HL-60 (cell line): ENCODE measurements at regions not wholly inside any gene's neighbourhood (a gene's known extent, or its start where the extent isn't known, plus 50 kb on each side); places are given as distances from the start of the nearest gene placed in this dataset.

ENCODE experiments used
- DNase-seq, 2 experiments: peaks; one replicate each; pipeline ENCODE4 v3.0.0-alpha.2; 2010 to 2020; ENCODE audit warnings: low read depth in 1 of 2, low spot score in 1 of 2
- H3K27ac ChIP-seq: fragments of 250-450 bp; sonication (Bioruptor Pico); replicated peaks from 2 replicates; pipeline ENCODE4 v1.5.1; 2020; ENCODE audit warnings: mild to moderate bottlenecking, moderate library complexity
- H3K27me3 ChIP-seq: fragments of 250-450 bp; sonication (Bioruptor Pico); 2 replicates; pipeline ENCODE4 v1.5.1; 2021; ENCODE audit warnings: mild to moderate bottlenecking, moderate library complexity; ENCODE audit not compliant: insufficient read depth, poor library complexity, severe bottlenecking
- H3K4me3 ChIP-seq: replicated peaks from 2 replicates; pipeline ENCODE4 v1.5.1; 2011; ENCODE audit warnings: mild to moderate bottlenecking, control low read depth, low read length; ENCODE audit not compliant: insufficient read depth
- CTCF ChIP-seq: IDR thresholded peaks from one replicate; pipeline ENCODE4 v1.5.1; 2011; ENCODE audit warnings: low read length, control low read depth, inconsistent platforms; ENCODE audit not compliant: insufficient read depth
- GABPA ChIP-seq: IDR thresholded peaks from 2 replicates; pipeline ENCODE4 v1.6.1; 2012; ENCODE audit warnings: low read depth
- POLR2AphosphoS5 ChIP-seq: IDR thresholded peaks from 2 replicates; pipeline ENCODE4 v1.6.1; 2012; ENCODE audit warnings: low read depth
- REST ChIP-seq: IDR thresholded peaks from 2 replicates; pipeline ENCODE4 v1.6.1; 2012; ENCODE audit warnings: low read depth; ENCODE audit not compliant: insufficient replicate concordance
- SPI1 ChIP-seq: IDR thresholded peaks from 2 replicates; pipeline ENCODE4 v1.6.1; 2012; ENCODE audit warnings: low read depth, mild to moderate bottlenecking, borderline replicate concordance

DNA sequence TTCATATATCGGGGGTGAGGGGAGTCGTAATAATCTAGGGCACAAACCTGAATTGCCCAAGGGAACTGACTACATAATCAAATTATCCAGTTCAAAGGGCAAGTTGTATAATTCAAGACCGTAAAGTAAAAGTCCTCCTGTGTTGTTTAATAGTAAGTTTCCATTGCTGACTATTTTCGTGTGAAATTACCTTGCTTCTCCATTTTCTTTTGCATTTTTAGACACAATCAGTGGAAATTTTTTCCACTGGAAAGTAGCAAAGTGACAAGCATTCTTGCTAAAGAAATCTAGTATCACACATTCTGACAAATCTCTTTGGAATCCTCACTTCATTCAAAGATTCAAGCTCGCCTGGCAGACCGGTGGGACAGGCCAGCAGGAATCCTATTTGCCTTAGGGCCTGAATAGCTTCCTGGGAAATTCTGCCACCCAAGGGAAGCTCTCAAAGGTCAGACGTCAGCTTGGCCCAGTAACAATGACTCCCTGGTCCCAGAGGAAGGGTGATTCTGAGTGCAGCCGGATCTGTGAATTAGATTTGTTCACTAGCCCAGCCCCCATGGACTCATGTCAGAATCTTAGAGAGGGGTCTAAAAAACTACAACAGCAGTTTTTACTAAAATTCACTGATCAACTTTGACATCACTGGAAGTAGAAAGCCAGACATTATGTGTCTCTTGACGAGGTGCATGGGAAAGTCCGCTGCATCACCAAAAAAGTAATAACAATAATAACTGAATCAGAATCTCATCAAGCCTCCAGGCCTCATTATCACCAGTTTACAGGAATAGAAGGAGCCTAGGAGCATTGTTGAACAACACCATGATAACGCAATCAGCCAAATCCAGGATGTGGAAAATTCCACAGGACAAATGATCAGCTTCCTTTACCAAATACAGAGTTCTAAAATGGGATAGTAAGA lies 161.0 kb downstream of the SKIDA1 start:
- DNase-seq, result no peak
- Histone ChIP-seq H3K4me3 (no peak overlapping the region), H3K27me3 (no peaks in the 10 kb centered on the region), H3K27ac (no peak overlapping the region)
- TF ChIP-seq REST (no peak), CTCF (no peak), SPI1 (no peak), GABPA (no peak), POLR2AphosphoS5 (no peak)

DNA sequence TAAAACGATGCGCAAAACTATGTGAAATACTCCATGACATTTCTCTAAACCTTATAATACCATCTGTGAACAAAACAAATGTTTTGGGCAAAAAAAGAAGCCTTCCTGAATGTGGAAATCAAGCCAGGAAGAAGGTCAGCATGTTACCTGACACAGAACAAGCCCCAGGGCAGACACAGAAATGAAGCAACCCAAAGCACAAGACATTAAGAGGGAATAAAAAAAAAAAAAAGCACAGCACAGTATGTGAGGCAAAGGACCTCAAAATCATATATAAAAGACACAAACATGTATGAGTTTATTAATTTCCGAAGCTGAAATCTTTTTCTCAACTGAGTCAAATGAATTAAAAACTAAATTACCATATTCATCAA lies 161.8 kb downstream of the SKIDA1 start:
- Histone ChIP-seq H3K4me3 (no peak overlapping the region), H3K27me3 (no peaks in the 10 kb centered on the region), H3K27ac (no peak overlapping the region)
- TF ChIP-seq POLR2AphosphoS5 (no peak), SPI1 (no peak), CTCF (no peak), GABPA (no peak), REST (no peak)
- no peak for DNase-seq

DNA sequence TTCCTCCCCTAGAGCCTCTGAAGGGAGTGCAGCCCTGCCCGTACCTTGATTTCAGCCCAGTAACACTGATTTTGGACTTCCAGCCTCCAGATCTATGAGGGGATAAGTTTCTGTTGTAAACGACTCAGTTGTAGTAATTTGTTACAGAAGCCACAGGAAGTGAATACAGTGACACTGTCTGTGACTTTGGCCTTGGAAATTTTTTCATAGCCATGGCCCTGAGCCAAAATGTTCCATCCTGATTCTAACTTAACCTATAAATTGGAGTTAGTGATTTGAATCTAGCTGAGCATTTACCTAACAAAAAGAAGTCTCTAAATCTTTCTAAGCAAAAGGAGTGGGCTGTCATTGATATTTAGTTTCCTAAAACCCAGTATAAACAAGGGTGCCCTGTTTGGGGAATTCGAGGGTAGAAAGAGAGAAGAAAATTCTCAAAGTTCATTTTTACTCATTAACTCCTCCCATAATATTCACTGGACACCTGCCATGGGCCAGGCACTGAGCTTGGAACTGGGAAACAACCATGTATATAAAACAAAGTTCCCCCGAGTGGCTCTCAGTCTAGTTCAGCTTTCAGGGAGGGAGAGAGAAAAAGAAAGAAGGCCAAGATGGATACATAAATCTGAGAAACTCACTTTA lies 162.3 kb downstream of the SKIDA1 start:
- H3K27me3 ChIP-seq, result no peaks in the 10 kb centered on the region
- no peak for DNase-seq
- H3K4me3 ChIP-seq, result no peak overlapping the region
- TF ChIP-seq REST, result no peak
- no peak for TF ChIP-seq POLR2AphosphoS5
- TF ChIP-seq SPI1, result no peak
- TF ChIP-seq CTCF, result no peak
- TF ChIP-seq GABPA, result no peak
- no peak overlapping the region for H3K27ac ChIP-seq
